ENCODE measurements at regions not wholly inside any gene's neighbourhood (a gene's known extent, or its start where the extent isn't known, plus 50 kb on each side); places are given as distances from the start of the nearest gene placed in this dataset.

- Mint-ChIP-seq H3K9me3 (no peaks in the 10 kb centered on the region), H3K4me3 (no peak overlapping the region)
These were observed 961.4 kb upstream of the ZNF722 start for GRCh38 chr7:63037242-63037641.

GRCh38 chr7:63038987-63039386, 959.7 kb upstream of the ZNF722 start:
- Mint-ChIP-seq H3K36me3 (ENCODE audit: low read depth) (peaks cover 17% of the 10 kb centered on the region), H3K4me1 (no peaks in the 10 kb centered on the region), H3K4me3 (no peak overlapping the region), H3K9me3 (no peaks in the 10 kb centered on the region), H3K27me3 (ENCODE audit: low read depth, poor library complexity) (peaks cover 2% of the 10 kb centered on the region), H3K27ac (no peak overlapping the region)
- TF ChIP-seq CTCF (IDR thresholded peaks at IDR 0.05) = no peak
- DNase-seq = no peak

More at GRCh38 chr7:63037242-63037641, 961.4 kb upstream of the ZNF722 start:
- Mint-ChIP-seq H3K27me3 (ENCODE audit: low read depth, poor library complexity) (peaks cover 2% of the 10 kb centered on the region), H3K27ac (no peak overlapping the region), H3K36me3 (ENCODE audit: low read depth) (peaks cover 17% of the 10 kb centered on the region), H3K4me1 (no peaks in the 10 kb centered on the region)
- no peak for TF ChIP-seq CTCF (IDR thresholded peaks at IDR 0.05)
- no peak for DNase-seq

GRCh38 chr7:63039882-63040281, 958.8 kb upstream of the ZNF722 start:
- TF ChIP-seq CTCF (IDR thresholded peaks at IDR 0.05) = no peak
- no peak for DNase-seq
- H3K9me3 Mint-ChIP-seq = no peaks in the 10 kb centered on the region
- peaks cover 2% of the 10 kb centered on the region for H3K27me3 Mint-ChIP-seq (ENCODE audit: low read depth, poor library complexity)
- H3K4me1 Mint-ChIP-seq = no peaks in the 10 kb centered on the region
- H3K36me3 Mint-ChIP-seq (ENCODE audit: low read depth) = peaks cover 17% of the 10 kb centered on the region
- no peak overlapping the region for H3K27ac Mint-ChIP-seq
- no peak overlapping the region for H3K4me3 Mint-ChIP-seq

GRCh38 chr7:63040336-63040735, 958.3 kb upstream of the ZNF722 start:
- no peaks in the 10 kb centered on the region for H3K9me3 Mint-ChIP-seq
- H3K27ac Mint-ChIP-seq = no peak overlapping the region
- no peaks in the 10 kb centered on the region for H3K4me1 Mint-ChIP-seq
- no peak for TF ChIP-seq CTCF (IDR thresholded peaks at IDR 0.05)
- peaks cover 17% of the 10 kb centered on the region for H3K36me3 Mint-ChIP-seq (ENCODE audit: low read depth)
- H3K4me3 Mint-ChIP-seq = no peak overlapping the region
- H3K27me3 Mint-ChIP-seq (ENCODE audit: low read depth, poor library complexity) = peaks cover 2% of the 10 kb centered on the region
- no peak for DNase-seq

- Mint-ChIP-seq H3K9me3 (no peaks in the 10 kb centered on the region), H3K27me3 (ENCODE audit: low read depth, poor library complexity) (peaks cover 2% of the 10 kb centered on the region), H3K4me3 (no peak overlapping the region), H3K27ac (no peak overlapping the region), H3K4me1 (no peaks in the 10 kb centered on the region), H3K36me3 (ENCODE audit: low read depth) (peaks cover 17% of the 10 kb centered on the region)
- no peak for DNase-seq
- no peak for TF ChIP-seq CTCF (IDR thresholded peaks at IDR 0.05)
These were observed 957.6 kb upstream of the ZNF722 start for GRCh38 chr7:63040966-63041610.

- Mint-ChIP-seq H3K36me3 (ENCODE audit: low read depth) (peaks cover 13% of the 10 kb centered on the region), H3K9me3 (no peaks in the 10 kb centered on the region), H3K27ac (no peak overlapping the region)
These were observed 956.9 kb upstream of the ZNF722 start for GRCh38 chr7:63041786-63042185.

More at GRCh38 chr7:63041786-63042185, 956.9 kb upstream of the ZNF722 start:
- TF ChIP-seq CTCF (IDR thresholded peaks at IDR 0.05) = no peak
- Mint-ChIP-seq H3K4me1 (no peaks in the 10 kb centered on the region), H3K4me3 (no peak overlapping the region), H3K27me3 (ENCODE audit: low read depth, poor library complexity) (peaks cover 2% of the 10 kb centered on the region)
- DNase-seq = no peak
